Hematopoietic multipotent progenitor cell (in vitro differentiated cells): ENCODE measurements at regions not wholly inside any gene's neighbourhood (a gene's known extent, or its start where the extent isn't known, plus 50 kb on each side); places are given as distances from the start of the nearest gene placed in this dataset.

Source experiments
- DNase-seq, 3 donors: peaks; one replicate each; pipeline ENCODE4 v3.0.0-alpha.2; 2011 to 2015; ENCODE audit warnings: low read depth in 2 of 3, low spot score in 2 of 3

- no peak for DNase-seq
Observed at GRCh38 chr9:108724122-108724521, 131.7 kb downstream of the ACTL7B start.

GRCh38 chr9:108722396-108722795, 133.4 kb downstream of the ACTL7B start:
- no peak for DNase-seq

- DNase-seq, result no peak
Observed at GRCh38 chr9:108720191-108720642, 135.6 kb downstream of the ACTL7B start.

- DNase-seq, result no peak
Observed at GRCh38 chr9:108710424-108710823, 145.4 kb downstream of the ACTL7B start.

- DNase-seq, result no peak
Observed at GRCh38 chr9:108709997-108710396, 145.8 kb downstream of the ACTL7B start.

GRCh38 chr9:108709126-108709525, 146.7 kb downstream of the ACTL7B start:
- DNase-seq, result no peak

- no peak for DNase-seq
Observed at GRCh38 chr9:108708448-108708847, 147.3 kb downstream of the ACTL7B start.

GRCh38 chr9:108707120-108707519, 148.7 kb downstream of the ACTL7B start:
- no peak for DNase-seq

GRCh38 chr9:108704156-108704852, 151.5 kb downstream of the ACTL7B start:
- no peak for DNase-seq

- DNase-seq, result no peak
Observed at GRCh38 chr9:108703429-108703828, 152.4 kb downstream of the ACTL7B start.

- no peak for DNase-seq
Observed at GRCh38 chr9:108702681-108703080, 153.1 kb downstream of the ACTL7B start.

GRCh38 chr9:108698801-108699200, 157.0 kb downstream of the ACTL7B start:
- no peak for DNase-seq

- DNase-seq, result no peak
Observed at GRCh38 chr9:108698231-108698630, 157.6 kb downstream of the ACTL7B start.

GRCh38 chr9:108696156-108696555, 159.6 kb downstream of the ACTL7B start:
- no peak for DNase-seq

GRCh38 chr9:108694170-108694569, 161.6 kb downstream of the ACTL7B start:
- no peak for DNase-seq

GRCh38 chr9:108691614-108692013, 164.2 kb downstream of the ACTL7B start:
- DNase-seq, result no peak

- DNase-seq, result no peak
Observed at GRCh38 chr9:108688676-108689075, 167.1 kb downstream of the ACTL7B start.

- no peak for DNase-seq
Observed at GRCh38 chr9:108688051-108688450, 167.7 kb downstream of the ACTL7B start.

- no peak for DNase-seq
Observed at GRCh38 chr9:108687006-108687987, 168.5 kb downstream of the ACTL7B start.

- DNase-seq, result no peak
Observed at GRCh38 chr9:108684288-108685025, 171.3 kb downstream of the ACTL7B start.

GRCh38 chr9:108683245-108683644, 172.5 kb downstream of the ACTL7B start:
- no peak for DNase-seq
